ENCODE measurements at regions not wholly inside any gene's neighbourhood (a gene's known extent, or its start where the extent isn't known, plus 50 kb on each side); places are given as distances from the start of the nearest gene placed in this dataset.

- no peak for DNase-seq
- Histone ChIP-seq H3K9me3 (ENCODE audit: control insufficient read depth in 4 of 4, insufficient read depth in 3 of 4, low read length in 3 of 4) (peaks cover 0 to 9% (median 3%) of the 10 kb centered on the region in 4 donors), H3K4me1 (ENCODE audit: control insufficient read depth in 5 of 5, insufficient read depth in 5 of 5, low read length in 5 of 5) (no peaks in the 10 kb centered on the region), H3K36me3 (ENCODE audit: control insufficient read depth in 4 of 4, insufficient read depth in 4 of 4, low read length in 4 of 4) (no peaks in the 10 kb centered on the region), H3K27ac (ENCODE audit: low read depth in 1 of 2, low read length in 1 of 2) (no peak overlapping the region), H3K27me3 (ENCODE audit: control insufficient read depth in 3 of 3, insufficient read depth in 3 of 3, low read length in 2 of 3) (no peaks in the 10 kb centered on the region), H3K9ac (ENCODE audit: insufficient read depth in 1 of 2, low read length in 2 of 2) (no peak overlapping the region), H3K4me3 (no peak overlapping the region)
- ATAC-seq (ENCODE audit: insufficient read depth, low FRiP score) = no peak
- WGBS, 2 donors = 51 to 64% methylated on average over 6 of the region's 6 CpGs
- TF ChIP-seq CTCF (IDR thresholded peaks at IDR 0.05; ENCODE audit: control extremely low read depth, extremely low read depth) = no peak
Measured at GRCh38 chr15:31852933-31853799, 177.1 kb upstream of the CHRNA7 start.

- H3K9ac ChIP-seq (ENCODE audit: insufficient read depth in 1 of 2, low read length in 2 of 2) = no peak overlapping the region
- no peaks in the 10 kb centered on the region for H3K4me1 ChIP-seq (ENCODE audit: control insufficient read depth in 5 of 5, insufficient read depth in 5 of 5, low read length in 5 of 5)
- H3K27ac ChIP-seq (ENCODE audit: low read depth in 1 of 2, low read length in 1 of 2) = no peak overlapping the region
- peaks cover 0 to 3% (median under 1%) of the 10 kb centered on the region in 4 donors for H3K9me3 ChIP-seq (ENCODE audit: control insufficient read depth in 4 of 4, insufficient read depth in 3 of 4, low read length in 3 of 4)
- 88 to 92% methylated on average over 12 of the region's 12 CpGs for WGBS, 2 donors
- no peaks in the 10 kb centered on the region for H3K27me3 ChIP-seq (ENCODE audit: control insufficient read depth in 3 of 3, insufficient read depth in 3 of 3, low read length in 2 of 3)
- DNase-seq (no peak), ATAC-seq (ENCODE audit: insufficient read depth, low FRiP score) (no peak)
- TF ChIP-seq CTCF (IDR thresholded peaks at IDR 0.05; ENCODE audit: control extremely low read depth, extremely low read depth) = no peak
- H3K4me3 ChIP-seq = no peak overlapping the region
- no peaks in the 10 kb centered on the region for H3K36me3 ChIP-seq (ENCODE audit: control insufficient read depth in 4 of 4, insufficient read depth in 4 of 4, low read length in 4 of 4)
Measured at GRCh38 chr15:31856581-31856980, 173.7 kb upstream of the CHRNA7 start.

GRCh38 chr15:31857194-31857593 lies 173.1 kb upstream of the CHRNA7 start:
- TF ChIP-seq CTCF (IDR thresholded peaks at IDR 0.05; ENCODE audit: control extremely low read depth, extremely low read depth) = no peak
- H3K9ac ChIP-seq (ENCODE audit: insufficient read depth in 1 of 2, low read length in 2 of 2) = no peak overlapping the region
- peaks cover 0 to 3% (median under 1%) of the 10 kb centered on the region in 4 donors for H3K9me3 ChIP-seq (ENCODE audit: control insufficient read depth in 4 of 4, insufficient read depth in 3 of 4, low read length in 3 of 4)
- H3K4me3 ChIP-seq = no peak overlapping the region
- H3K36me3 ChIP-seq (ENCODE audit: control insufficient read depth in 4 of 4, insufficient read depth in 4 of 4, low read length in 4 of 4) = no peaks in the 10 kb centered on the region
- ATAC-seq (ENCODE audit: insufficient read depth, low FRiP score) = no peak
- H3K27me3 ChIP-seq (ENCODE audit: control insufficient read depth in 3 of 3, insufficient read depth in 3 of 3, low read length in 2 of 3) = no peaks in the 10 kb centered on the region
- H3K27ac ChIP-seq (ENCODE audit: low read depth in 1 of 2, low read length in 1 of 2) = no peak overlapping the region
- no peaks in the 10 kb centered on the region for H3K4me1 ChIP-seq (ENCODE audit: control insufficient read depth in 5 of 5, insufficient read depth in 5 of 5, low read length in 5 of 5)
- no peak for DNase-seq
- 55% methylated on average over 6 of the region's 6 CpGs for WGBS, 2 donors

Data from lung (tissue), 11 donors.